HG03558 (cell line): ENCODE measurements at regions not wholly inside any gene's neighbourhood (a gene's known extent, or its start where the extent isn't known, plus 50 kb on each side); places are given as distances from the start of the nearest gene placed in this dataset.
"Not testable (repeated sequence)": the region's sequence is repeated elsewhere in the genome, so short reads cannot be mapped to it uniquely, and the experiment has no call there.

Experiments used
- ATAC-seq: cut with Tn5 transposase; IDR thresholded peaks from one replicate; pipeline ENCODE4 v1.9.1; 2021; ENCODE audit warnings: moderate number of reproducible peaks; ENCODE audit not compliant: unreplicated experiment; ENCODE audit errors: extremely low read depth

GRCh38 chr6:141808662-141809061 lies 324.1 kb upstream of the GJE1 start:
- no peak for ATAC-seq

- ATAC-seq: not testable (repeated sequence)
These were observed 331.8 kb upstream of the GJE1 start for GRCh38 chr6:141800973-141801372.

DNA sequence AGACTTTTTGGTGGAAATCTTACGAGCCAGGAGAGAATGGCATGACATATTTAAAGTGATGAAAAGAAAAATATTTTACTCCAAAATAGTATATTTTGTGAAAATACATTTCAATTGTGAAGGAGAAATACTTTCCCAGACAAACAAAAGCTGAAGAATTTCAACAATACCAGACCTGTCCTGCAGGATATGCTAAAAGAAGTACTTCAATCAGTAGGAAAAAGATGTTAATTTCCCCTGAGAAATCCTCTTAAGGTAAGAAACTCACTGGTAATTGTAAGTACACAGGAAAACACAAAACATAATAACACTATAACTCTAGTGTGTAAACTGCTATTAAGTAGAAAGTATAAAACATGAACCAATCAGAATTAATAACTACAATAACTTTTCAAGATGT lies 341.8 kb upstream of the GJE1 start:
- ATAC-seq: no peak

DNA sequence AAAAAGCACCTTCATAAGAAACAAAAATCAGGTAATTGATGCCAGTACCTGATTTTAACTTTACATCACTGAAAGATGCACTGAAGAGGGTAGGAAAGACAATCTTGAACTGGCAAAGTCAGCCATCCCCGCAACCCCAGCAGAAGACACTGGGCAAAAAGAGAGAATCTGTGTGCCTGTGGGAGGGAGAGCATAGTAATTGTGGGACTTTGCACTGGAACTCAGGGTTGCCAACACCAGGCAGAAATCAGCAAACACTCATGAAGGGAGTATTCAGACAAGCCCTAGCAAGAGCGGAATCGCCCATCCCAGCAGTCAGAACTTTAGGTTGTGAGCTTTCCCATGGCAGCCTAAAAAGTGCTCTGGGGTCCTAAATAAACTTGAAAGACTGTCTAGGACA lies 344.6 kb upstream of the GJE1 start:
- ATAC-seq: no peak

- no peak for ATAC-seq
These were observed 349.1 kb upstream of the GJE1 start for GRCh38 chr6:141783585-141783984.

GRCh38 chr6:141780296-141780695 lies 352.4 kb upstream of the GJE1 start:
- ATAC-seq: no peak

DNA sequence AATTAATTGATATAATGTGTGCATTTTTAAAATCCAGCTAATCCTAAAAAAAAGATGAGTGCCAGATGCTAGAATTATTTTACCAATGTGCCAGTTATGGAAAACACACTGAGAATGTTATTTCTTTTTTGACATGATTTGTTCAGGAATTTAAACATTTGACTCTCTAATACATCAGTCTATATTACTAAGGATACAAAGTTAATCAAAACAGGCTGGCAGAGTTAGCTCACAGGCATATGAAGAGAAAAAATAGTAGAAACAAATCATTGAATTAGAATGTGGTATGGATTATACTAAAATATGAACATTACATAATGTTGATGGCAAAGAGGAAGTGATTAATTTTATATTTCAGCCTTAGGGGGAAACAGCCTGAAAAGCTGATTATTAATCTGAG lies 368.3 kb upstream of the GJE1 start:
- no peak for ATAC-seq

- no peak for ATAC-seq
These were observed 374.3 kb upstream of the GJE1 start for GRCh38 chr6:141758430-141758829.

DNA sequence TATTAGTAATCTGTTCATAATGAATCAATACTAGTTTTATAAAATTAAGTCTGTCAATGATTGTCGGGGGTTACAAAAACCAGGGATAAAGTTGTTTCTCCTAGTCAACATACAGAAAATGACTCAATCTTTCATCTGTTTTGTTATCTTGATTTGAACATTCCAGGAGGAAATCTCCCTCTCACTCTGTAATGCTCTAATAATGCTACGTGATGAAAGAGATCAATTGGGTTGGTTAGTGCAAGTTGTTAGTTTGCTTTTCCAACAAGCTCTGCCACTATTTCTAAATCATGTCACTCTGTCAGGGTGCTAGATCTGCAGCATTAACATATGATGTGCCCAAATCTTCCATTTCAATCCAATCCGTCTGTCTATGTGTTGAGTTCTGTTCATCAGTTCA lies 379.5 kb upstream of the GJE1 start:
- ATAC-seq: no peak

GRCh38 chr6:141752677-141753076 lies 380.0 kb upstream of the GJE1 start:
- no peak for ATAC-seq

DNA sequence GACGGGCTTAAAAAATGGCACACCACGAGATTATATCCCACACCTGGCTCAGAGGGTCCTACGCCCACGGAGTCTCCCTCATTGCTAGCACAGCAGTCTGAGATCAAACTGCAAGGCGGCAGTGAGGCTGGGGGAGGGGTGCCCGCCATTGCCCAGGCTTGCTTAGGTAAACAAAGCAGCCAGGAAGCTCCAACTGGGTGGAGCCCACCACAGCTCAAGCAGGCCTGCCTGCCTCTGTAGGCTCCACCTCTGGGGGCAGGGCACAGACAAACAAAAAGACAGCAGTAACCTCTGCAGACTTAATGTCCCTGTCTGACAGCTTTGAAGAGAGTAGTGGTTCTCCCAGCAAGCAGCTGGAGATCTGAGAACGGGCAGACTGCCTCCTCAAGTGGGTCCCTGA lies 386.4 kb upstream of the GJE1 start:
- not testable (repeated sequence) for ATAC-seq

DNA sequence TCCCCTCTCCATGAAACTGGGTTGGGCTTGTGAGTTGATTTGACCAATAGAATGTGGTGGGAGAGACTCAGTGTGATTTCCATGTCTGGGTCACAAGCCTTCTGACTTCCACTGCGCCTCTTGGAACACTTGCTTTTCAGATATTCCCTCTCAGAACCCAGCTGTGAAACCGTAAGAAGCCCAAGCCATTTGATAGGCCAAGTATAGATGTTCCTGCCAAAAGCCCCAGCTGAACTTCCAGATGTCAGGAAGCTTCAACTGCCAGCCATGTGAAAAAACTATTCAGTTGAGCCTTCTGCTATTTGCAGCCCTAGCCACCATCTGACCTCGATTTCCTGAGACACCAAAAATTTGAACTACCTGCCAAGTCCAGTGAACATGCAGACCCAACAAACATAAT lies 387.8 kb upstream of the GJE1 start:
- ATAC-seq: no peak

- ATAC-seq: no peak
These were observed 388.4 kb upstream of the GJE1 start for GRCh38 chr6:141744194-141744925.

- no peak for ATAC-seq
These were observed 396.6 kb upstream of the GJE1 start for GRCh38 chr6:141736104-141736503.

DNA sequence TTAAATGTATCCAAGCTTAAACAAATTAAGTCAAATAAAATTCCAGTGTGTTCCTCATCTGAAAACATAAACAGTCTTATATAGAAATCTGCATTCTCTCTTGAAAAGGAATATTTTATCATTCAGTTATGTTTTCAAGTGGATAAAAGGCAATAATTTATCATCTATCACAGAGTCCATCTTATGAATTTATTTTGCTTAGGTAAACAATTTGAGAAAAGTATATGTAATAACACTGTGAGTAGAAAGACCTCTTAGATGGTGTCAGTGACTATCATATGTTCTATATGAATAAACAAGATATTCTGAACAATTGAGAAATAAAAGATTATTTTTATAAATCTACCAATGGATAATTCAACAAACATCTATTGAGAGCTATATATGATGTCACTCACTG lies 397.6 kb upstream of the GJE1 start:
- ATAC-seq: no peak

DNA sequence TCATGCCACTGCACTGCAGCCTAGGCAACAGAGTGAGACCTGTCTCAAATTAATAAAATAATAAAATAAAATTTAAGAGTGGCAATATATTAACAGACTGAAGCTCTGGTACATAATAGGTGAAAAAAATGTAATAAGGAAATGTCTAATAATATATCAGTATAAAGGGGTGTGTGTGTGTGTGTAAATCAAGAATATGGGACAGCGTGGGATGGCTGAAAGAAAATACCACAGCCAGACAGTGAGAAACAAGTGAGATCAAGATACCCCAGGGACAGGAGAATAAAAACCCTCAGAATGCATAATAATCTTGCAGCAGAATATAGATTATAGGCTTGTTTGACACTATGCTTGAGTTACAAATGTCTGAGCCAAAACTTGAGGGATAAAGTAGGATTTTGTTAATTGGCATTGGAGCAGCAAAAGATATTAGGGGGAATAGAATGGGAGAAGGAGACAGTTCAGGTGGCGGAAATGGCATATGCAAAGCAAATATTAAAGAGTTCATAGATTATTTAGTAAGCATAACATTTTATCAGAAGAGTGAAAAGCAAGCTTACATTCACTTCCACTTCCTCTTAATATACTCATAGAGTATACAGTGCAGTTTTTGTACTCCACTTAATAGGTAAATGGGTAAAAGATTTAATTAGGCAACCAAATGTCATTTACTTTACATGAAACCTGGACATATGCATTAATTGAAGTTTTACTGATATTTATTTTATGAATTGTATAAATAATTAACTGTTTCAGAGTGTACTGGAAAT lies 398.5 kb upstream of the GJE1 start:
- ATAC-seq: peak; percentile 41

DNA sequence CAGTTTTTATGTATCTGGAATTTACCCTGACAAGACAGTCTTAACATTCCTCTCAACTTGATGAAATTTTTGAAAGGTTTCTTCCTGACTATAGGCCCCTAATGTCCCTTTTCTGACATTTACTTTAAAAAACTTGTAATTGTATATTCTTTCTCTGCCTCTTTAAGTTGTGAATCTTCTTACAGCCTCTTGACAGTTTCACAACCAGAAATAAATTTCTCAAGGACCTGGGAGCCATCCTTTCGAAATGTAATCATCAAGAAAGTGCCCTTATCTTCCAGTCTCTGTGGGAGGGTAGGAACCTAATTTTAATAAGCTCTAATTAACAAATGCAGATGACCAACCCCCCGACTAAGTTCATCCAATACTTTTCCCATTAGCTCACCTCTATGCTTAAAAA lies 403.6 kb upstream of the GJE1 start:
- no peak for ATAC-seq

GRCh38 chr6:141728330-141728729 lies 404.4 kb upstream of the GJE1 start:
- ATAC-seq: no peak

GRCh38 chr6:141726248-141726647 lies 406.5 kb upstream of the GJE1 start:
- no peak for ATAC-seq

DNA sequence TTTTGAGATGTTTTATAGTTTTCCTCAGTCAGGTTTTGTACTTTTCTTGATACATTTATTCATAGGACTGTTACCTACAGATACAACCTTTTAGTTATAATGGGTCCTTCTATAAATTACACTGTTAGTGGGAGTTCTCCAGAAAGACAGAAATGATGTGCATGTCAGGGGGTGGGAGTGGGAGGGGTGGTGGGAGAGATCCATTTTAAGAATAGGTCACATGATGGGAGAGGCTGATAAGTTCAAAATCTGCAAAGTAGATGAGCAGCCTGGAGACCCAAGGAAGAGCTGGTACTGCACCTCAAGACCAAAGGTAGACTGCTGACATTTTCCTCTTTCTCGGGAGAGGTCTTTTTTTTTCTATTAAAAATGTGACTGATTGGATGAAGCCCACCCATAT lies 408.0 kb upstream of the GJE1 start:
- ATAC-seq: no peak

GRCh38 chr6:141719476-141719875 lies 413.2 kb upstream of the GJE1 start:
- ATAC-seq: no peak

DNA sequence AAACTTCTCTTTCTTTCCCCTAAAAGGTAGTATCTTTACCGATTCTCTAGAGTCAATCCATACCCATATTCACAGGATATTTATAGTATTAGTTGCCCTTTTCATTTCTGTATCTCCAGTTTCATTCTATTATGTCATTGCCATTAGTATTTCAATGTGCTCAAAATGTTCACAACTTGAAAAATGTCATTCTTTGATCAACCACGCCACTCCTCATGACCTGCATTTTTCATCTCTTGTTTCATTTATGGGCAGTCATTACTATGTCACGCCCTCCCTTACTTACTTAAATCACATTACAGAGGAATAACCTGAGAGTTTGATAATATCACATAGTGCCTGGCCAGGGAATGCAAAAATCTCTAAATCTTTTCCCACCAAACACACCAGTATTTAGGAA lies 427.3 kb upstream of the GJE1 start:
- ATAC-seq: no peak
